HG02678 (cell line): ENCODE measurements at regions not wholly inside any gene's neighbourhood (a gene's known extent, or its start where the extent isn't known, plus 50 kb on each side); places are given as distances from the start of the nearest gene placed in this dataset.
"Not testable (repeated sequence)": the region's sequence is repeated elsewhere in the genome, so short reads cannot be mapped to it uniquely, and the experiment has no call there.

Source experiments
- ATAC-seq: cut with Tn5 transposase; IDR thresholded peaks from one replicate; pipeline ENCODE4 v1.9.1; 2021; ENCODE audit warnings: mild to moderate bottlenecking, moderate library complexity; ENCODE audit not compliant: unreplicated experiment

GRCh38 chr10:44279426-44280126 is 105.3 kb downstream of the CXCL12 start:
- ATAC-seq = no peak

DNA sequence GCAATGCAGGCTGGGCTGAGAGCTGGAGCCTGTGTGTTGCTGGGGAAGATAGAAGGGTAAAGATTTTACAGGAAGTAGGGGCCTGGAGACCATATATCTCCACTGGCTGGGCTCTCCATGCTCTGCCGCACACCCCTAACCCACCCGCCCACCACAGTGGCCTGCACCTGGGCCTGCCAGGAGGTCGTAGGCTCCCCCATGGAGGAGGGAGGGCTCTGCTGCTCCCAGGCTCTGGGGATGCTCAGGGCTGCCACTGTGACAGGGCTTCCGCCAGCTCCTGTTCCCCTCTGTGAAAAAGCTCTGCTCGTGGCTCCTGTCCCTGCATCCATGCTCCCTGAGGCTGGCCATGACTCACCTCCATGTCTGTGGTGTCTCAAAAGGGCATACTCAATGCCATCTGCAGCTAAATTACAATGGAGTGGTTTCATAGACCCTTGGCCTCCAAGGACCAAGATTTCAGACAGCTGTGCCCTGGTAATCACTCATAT is 106.0 kb downstream of the CXCL12 start:
- ATAC-seq = no peak

- ATAC-seq = not testable (repeated sequence)
These were observed 116.4 kb downstream of the CXCL12 start for GRCh38 chr10:44268435-44268948.

DNA sequence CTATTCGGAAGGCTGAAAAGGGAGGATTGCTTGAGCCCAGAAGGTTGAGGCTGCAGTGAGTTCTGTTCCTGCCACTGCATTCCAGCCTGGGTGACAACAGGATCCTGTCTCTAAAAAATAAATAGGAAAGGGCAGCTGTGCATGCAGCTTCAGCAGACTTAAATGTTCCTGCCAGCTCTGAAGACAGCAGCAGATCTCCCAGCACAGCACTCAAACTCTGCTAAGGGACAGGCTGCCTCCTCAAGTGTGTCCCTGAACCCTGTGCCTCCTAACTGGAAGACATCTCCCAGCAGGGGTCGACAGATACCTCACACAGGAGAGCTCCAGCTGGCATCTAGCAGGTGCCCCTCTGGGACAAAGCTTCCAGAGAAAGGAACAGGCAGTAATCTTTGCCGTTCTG is 117.9 kb downstream of the CXCL12 start:
- no peak for ATAC-seq

- ATAC-seq = no peak
These were observed 120.7 kb downstream of the CXCL12 start for GRCh38 chr10:44264244-44264643.

GRCh38 chr10:44263771-44264170 is 121.1 kb downstream of the CXCL12 start:
- ATAC-seq = no peak

GRCh38 chr10:44262551-44263251 is 122.2 kb downstream of the CXCL12 start:
- ATAC-seq = no peak

GRCh38 chr10:44261710-44262455 is 123.0 kb downstream of the CXCL12 start:
- peak; percentile 36 for ATAC-seq

DNA sequence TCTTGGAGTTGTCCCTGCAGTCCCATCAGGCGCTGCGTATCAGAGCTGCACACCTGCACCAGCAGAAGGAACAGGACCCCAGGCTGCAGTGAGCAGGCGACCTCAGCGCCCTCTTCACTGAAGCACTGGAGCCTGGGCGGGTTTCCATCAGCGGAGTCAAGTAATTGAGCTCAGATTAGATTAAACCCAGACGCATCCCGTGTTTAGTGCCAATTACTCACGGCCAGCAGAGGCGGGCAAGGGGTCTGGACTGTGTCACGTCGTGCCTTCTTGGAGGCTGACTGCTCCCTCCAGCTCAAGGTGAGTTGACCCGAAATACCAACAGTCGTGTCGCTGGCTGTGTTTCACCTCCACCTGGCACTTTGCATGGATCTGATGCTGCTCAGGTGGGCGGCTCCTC is 123.6 kb downstream of the CXCL12 start:
- ATAC-seq = no peak

DNA sequence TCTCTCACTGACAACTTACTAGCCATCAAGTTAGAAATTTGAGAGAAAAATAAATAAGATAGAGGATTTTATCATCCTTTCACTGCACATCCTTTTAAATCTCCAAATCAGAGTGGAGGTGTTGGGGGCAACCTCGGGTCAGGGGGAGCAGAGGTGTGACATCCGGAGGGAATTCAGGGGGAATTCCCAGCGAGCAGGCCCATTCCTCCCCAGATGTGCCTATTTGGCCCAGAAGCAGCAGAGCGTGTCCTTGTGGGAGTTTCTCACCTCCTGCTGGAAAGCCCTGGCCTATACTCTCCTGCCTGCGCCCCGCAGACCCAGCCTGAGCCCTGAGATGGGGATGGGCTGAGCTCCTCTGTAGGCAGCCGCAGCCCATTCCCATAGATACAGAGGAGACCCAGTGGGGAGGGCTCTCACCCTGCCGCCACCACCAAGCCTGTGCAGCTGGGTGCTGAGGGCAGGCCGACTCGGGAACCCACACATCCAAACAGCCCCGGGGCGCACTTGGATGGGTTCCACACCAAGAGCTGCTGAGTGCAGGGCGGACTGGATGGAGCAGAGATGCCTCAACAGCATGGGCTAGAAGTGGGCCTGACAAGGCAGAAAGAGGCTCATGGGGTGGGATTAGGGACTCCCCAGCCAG is 124.5 kb downstream of the CXCL12 start:
- ATAC-seq = no peak

- no peak for ATAC-seq
These were observed 125.6 kb downstream of the CXCL12 start for GRCh38 chr10:44259090-44259874.

GRCh38 chr10:44258460-44259089 is 126.3 kb downstream of the CXCL12 start:
- no peak for ATAC-seq

GRCh38 chr10:44258019-44258418 is 126.9 kb downstream of the CXCL12 start:
- ATAC-seq = no peak

DNA sequence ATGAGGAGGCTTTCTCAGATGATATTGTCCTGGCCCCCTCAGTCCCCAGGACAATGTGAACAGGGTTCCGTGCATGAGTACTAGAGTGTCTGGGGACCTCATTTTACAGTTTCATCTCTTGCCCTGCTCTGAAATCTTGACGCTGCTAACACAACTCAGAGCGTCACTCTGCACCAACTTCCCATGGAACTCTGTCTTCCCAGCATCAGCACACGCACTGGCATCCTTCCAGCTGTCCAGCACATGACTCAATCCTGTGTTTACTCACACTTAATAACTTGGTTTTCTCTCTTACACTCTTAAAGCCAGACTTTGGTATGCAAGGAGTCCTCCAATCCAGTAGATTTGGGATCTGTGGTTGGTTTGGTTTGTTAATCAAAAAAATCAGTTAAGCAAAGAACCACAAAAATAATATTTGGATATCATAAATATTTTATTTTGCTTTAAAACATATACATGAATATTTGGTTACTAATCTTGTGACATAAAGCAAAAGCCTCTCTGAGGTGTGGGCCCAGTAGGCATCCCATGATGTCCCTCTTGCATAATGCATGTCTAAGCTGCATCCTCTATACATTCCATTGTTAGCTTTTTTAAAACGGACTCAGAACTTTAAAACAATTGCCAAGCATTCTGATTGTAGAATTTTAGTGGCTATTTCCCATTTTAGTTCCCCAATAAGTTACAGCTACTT is 131.0 kb downstream of the CXCL12 start:
- ATAC-seq = no peak

DNA sequence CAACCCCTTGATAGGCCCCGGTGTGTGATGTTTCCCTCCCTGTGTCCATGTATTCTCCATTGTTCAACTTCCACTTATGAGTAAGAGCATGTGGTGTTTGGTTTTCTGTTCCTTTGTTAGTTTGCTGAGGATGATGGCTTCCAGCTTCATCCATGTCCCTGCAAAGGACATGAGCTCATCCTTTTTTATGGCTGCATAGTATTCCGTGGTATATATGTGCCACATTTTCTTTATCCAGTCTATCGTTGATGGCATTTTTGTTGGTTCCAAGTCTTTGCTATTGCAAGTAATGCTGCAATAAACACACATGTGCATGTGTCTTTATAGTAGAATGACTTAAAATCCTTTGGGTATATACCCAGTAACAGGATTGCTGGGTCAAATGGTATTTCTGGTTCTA is 132.3 kb downstream of the CXCL12 start:
- ATAC-seq = not testable (repeated sequence)

DNA sequence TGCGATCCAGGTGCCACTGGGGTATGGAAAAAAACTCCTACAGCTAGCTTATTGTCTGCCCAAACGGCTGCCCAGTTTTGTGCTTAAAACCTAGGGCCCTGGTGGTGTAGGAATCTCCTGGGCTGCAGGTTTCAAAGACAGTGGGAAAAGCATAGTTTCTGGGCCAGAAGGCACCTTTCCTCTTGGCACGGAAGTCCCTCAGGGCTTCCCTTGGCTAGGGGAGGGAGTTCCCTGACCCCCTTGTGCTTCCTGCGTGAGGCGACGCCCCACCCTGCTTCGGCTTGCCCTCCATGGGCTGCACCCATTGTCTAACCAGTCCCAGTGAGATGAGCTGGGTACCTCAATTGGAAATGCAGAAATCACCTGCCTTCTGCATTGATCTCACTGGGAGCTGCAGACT is 135.0 kb downstream of the CXCL12 start:
- not testable (repeated sequence) for ATAC-seq

DNA sequence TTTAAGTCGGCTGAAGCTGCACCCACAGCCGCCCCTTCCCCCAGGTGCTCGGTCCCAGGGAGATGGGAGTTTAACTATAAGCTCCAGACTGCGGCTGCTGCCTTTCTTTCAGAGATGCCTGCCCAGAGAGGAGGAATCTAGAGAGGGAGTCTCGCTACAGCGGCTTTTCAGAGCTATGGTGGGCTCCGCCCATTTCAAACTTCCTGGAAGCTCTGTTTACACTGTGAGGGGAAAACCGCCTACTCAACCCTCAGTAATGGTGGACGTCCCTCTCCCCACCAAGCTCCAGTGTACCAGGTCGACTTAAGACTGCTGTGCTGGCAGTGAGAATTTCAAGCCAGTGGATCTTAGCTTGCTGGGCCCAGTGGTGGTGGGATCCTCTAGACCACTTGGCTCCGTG is 135.4 kb downstream of the CXCL12 start:
- no peak for ATAC-seq

DNA sequence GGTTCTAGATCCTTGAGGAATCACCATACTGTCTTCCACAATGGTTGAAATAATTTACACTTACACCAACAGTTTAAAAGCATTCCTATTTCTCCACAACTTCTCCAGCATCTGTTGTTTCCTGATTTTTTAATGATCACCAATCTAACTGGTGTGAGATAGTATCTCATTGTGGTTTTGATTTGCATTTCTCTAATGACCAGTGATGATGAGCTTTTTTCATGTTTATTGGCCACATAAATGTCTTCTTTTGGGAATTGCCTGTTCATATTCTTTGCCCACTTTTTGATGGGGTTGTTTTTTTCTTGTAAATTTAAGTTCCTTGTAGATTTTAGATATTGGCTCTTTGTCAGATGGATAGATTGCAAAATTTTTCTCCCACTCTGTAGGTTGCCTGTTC is 138.2 kb downstream of the CXCL12 start:
- ATAC-seq = not testable (repeated sequence)

DNA sequence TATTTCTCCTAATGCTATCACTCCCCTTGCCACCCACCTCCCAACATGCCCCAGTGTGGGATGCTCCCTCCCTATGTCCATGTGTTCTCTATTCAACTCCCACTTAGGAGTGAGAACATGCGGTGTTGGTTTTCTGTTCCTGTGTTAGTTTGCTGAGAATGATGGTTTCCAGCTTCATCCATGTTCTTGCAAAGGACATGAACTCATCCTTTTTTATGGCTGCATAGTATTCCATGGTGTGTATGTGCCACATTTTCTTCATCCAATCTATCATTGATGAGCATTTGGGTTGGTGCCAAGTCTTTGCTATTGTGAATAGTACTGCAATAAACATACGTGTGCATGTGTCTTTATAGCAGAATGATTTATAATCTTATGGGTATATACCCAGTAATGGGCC is 138.6 kb downstream of the CXCL12 start:
- not testable (repeated sequence) for ATAC-seq
